NB4 (cell line): ENCODE measurements at regions not wholly inside any gene's neighbourhood (a gene's known extent, or its start where the extent isn't known, plus 50 kb on each side); places are given as distances from the start of the nearest gene placed in this dataset.

Experiments used
- DNase-seq: peaks from one replicate; pipeline ENCODE4 v3.0.0; 2010; ENCODE audit warnings: low read depth
- H3K4me3 ChIP-seq: one replicate; pipeline ENCODE4 v1.5.1; 2011; ENCODE audit warnings: mild to moderate bottlenecking, low read depth, low read length, moderate library complexity
- CTCF ChIP-seq: IDR thresholded peaks from one replicate; pipeline ENCODE4 v1.5.1; 2012; ENCODE audit warnings: low read depth, low read length
- MAX ChIP-seq: IDR thresholded peaks from 2 replicates; pipeline ENCODE4 v1.6.1; 2011; ENCODE audit warnings: low read depth, low read length
- MYC ChIP-seq: IDR thresholded peaks from 2 replicates; pipeline ENCODE4 v1.6.1; 2011; ENCODE audit warnings: low read depth, low read length
- POLR2A ChIP-seq: IDR thresholded peaks from 2 replicates; pipeline ENCODE4 v1.6.1; 2011; ENCODE audit warnings: mild to moderate bottlenecking; ENCODE audit not compliant: insufficient read length; ENCODE audit errors: extremely low read depth

DNA sequence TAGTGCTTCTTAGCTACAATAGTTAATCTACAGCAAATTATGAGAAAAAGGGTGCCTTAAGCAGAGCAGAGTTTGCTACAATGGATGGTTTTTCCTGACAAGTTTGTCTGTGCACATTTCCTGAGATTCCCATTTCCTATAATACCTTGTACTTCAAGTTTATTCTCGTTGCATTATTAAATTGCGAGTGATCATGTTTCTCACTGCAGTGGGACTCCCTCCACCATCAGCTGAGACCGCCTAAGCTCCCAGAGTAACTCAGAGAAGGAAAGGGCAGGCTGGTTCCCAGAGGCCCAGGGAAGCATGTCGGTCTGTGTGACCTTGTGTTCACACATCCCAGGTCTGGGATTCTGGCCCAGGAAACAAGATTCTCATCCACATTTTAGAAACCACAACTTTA is 162.1 kb downstream of the ARL4C start:
- no peak overlapping the region for H3K4me3 ChIP-seq
- DNase-seq, result no peak
- TF ChIP-seq POLR2A, result no peak
- TF ChIP-seq CTCF, result no peak
- TF ChIP-seq MYC, result no peak
- TF ChIP-seq MAX, result no peak

DNA sequence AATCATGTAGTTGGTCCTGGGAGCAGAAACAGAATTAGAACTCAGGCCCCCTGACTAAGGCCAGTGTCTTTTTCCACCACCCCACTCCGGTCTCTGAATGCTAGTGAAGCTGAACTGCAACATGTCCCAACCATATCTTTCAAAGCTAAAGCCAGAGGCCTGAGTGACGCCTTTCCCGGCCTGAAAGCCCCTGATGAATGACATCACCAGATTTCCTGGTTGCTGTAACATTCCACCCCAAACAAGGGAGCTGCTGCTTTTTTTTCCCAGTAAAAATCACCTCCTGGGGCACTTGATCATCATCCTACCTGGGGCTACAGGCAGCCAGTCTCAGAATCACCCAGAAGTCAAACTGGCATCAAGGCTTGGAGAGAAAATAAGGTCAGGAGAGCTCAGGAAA is 162.7 kb downstream of the ARL4C start:
- TF ChIP-seq POLR2A, result no peak
- TF ChIP-seq CTCF, result no peak
- TF ChIP-seq MYC, result no peak
- TF ChIP-seq MAX, result no peak
- no peak for DNase-seq
- no peak overlapping the region for H3K4me3 ChIP-seq

- TF ChIP-seq POLR2A (no peak), MYC (no peak), CTCF (no peak)
- no peak for DNase-seq
- no peak overlapping the region for H3K4me3 ChIP-seq
Observed at GRCh38 chr2:234333168-234334130, 163.4 kb downstream of the ARL4C start.

GRCh38 chr2:234331966-234332365 is 164.9 kb downstream of the ARL4C start:
- no peak for TF ChIP-seq MAX
- TF ChIP-seq MYC, result no peak
- TF ChIP-seq POLR2A, result no peak
- no peak for TF ChIP-seq CTCF
- no peak overlapping the region for H3K4me3 ChIP-seq
- no peak for DNase-seq

- TF ChIP-seq MYC (no peak), CTCF (no peak), POLR2A (no peak), MAX (no peak)
- DNase-seq, result no peak
- no peak overlapping the region for H3K4me3 ChIP-seq
Observed at GRCh38 chr2:234331566-234331965, 165.3 kb downstream of the ARL4C start.
